ENCODE measurements at regions not wholly inside any gene's neighbourhood (a gene's known extent, or its start where the extent isn't known, plus 50 kb on each side); places are given as distances from the start of the nearest gene placed in this dataset.

DNA sequence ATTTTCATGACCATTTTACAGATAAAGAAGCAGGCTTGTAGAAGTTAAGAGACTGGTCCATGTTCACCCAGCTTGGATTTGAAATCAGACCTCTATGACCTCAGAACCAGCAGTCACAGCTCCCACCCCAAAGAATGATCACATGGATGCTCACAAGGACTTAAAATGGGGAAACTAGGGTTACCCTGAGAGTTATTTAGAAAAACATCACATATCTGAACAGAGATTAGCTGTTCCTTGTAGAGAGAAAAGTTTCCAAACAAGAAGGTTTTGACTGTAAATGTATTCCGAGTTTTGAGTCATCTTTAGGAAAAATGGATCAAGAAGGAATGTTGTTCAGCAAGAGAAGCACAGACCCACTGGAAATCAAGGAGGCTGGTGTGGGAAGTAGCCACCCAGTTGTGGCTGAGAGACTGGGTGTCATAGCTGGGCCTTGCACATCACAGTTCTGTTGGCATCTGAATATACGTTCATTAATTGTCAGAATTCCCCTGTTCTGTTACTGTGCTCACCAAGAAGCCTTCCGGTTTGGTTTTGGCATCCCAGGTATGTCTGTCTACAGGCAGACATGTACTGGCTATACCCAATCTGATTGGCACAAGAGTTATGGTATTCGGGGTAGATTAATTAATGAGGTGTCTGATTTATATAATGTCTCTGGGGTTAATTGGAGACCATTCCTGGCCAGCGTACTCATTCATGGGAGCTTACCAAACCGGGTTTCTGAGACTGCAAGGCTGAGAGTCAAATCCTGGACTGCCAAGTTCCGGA, 371.8 kb upstream of the SLC14A2 start:
- Histone ChIP-seq H3K36me3 (replicated peaks in 1 of 2; ENCODE audit: control insufficient read depth in 2 of 2, insufficient read depth in 2 of 2, low read length in 2 of 2) (no peaks in the 10 kb centered on the region), H3K4me1 (ENCODE audit: control insufficient read depth in 2 of 2, insufficient read depth in 1 of 2, low read depth in 1 of 2, low read length in 2 of 2) (peaks cover 0 to 1% of the 10 kb centered on the region in 2 donors), H3K27ac (replicated peaks; ENCODE audit: low read length) (no peak overlapping the region), H2BK12ac (ENCODE audit: low read length) (no peak overlapping the region), H4K8ac (ENCODE audit: low read depth, low read length) (no peak overlapping the region), H3K9ac (ENCODE audit: low read depth, low read length, poor library complexity) (no peak overlapping the region), H3K27me3 (ENCODE audit: control insufficient read depth in 3 of 3, insufficient read depth in 3 of 3, low read depth in 1 of 3, low read length in 3 of 3) (no peaks in the 10 kb centered on the region), H3K4ac (ENCODE audit: low read length) (no peak overlapping the region), H3K14ac (ENCODE audit: low read length) (no peak overlapping the region), H2BK5ac (ENCODE audit: low read length) (no peak overlapping the region), H2AK5ac (ENCODE audit: low read depth, low read length) (no peak overlapping the region), H4K91ac (ENCODE audit: low read depth, low read length, poor library complexity) (no peak overlapping the region), H3K23ac (ENCODE audit: low read depth, low read length, poor library complexity) (no peak overlapping the region), H3K4me2 (ENCODE audit: insufficient read depth, low read length, poor library complexity, severe bottlenecking) (no peak overlapping the region), H2AFZ (ENCODE audit: low read length) (no peak overlapping the region), H3K9me3 (replicated peaks in 1 of 2; ENCODE audit: control insufficient read depth in 2 of 2, insufficient read depth in 1 of 2, low read depth in 1 of 2, low read length in 2 of 2) (no peaks in the 10 kb centered on the region), H3K79me1 (ENCODE audit: low read depth, low read length) (no peaks in the 10 kb centered on the region), H3K18ac (ENCODE audit: low read length) (no peak overlapping the region), H2BK120ac (ENCODE audit: low read depth, low read length) (no peak overlapping the region), H3K4me3 (ENCODE audit: low read length in 2 of 2) (no peak overlapping the region), H2BK15ac (ENCODE audit: low read length) (no peak overlapping the region)
- no peak for DNase-seq (ENCODE audit: low spot score)
- WGBS, 2 donors (ENCODE audit: extremely low coverage in 2 of 2, insufficient read length in 2 of 2, insufficient replicate concordance in 1 of 2) = no CpG with 5 or more reads among the region's 7 CpGs

DNA sequence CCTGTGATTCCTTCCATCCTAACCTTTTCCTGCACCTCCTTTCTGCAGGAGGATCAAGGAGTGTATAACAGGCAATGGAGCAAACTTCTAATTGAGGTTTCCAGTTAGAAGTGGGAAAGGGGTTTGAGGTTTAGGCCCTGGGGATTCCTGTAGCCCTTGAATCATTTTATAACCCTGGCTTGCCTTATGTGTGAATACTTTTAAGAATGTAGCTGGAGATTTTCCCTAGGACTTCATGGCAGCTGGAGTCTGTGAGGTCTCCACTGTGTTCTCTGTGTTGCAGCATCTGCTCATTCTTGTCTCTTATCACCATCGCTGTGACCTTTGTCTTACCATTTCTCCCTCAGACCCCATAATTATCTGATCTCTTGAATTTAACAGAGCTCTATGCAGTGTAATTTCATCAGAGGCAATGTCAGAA, 370.2 kb upstream of the SLC14A2 start:
- Histone ChIP-seq H4K8ac (ENCODE audit: low read depth, low read length) (no peak overlapping the region), H3K27me3 (ENCODE audit: control insufficient read depth in 3 of 3, insufficient read depth in 3 of 3, low read depth in 1 of 3, low read length in 3 of 3) (no peaks in the 10 kb centered on the region), H3K4me1 (ENCODE audit: control insufficient read depth in 2 of 2, insufficient read depth in 1 of 2, low read depth in 1 of 2, low read length in 2 of 2) (peaks cover 0 to 2% of the 10 kb centered on the region in 2 donors), H3K14ac (ENCODE audit: low read length) (no peak overlapping the region), H3K4ac (ENCODE audit: low read length) (no peak overlapping the region), H4K91ac (ENCODE audit: low read depth, low read length, poor library complexity) (no peak overlapping the region), H3K23ac (ENCODE audit: low read depth, low read length, poor library complexity) (no peak overlapping the region), H3K36me3 (replicated peaks in 1 of 2; ENCODE audit: control insufficient read depth in 2 of 2, insufficient read depth in 2 of 2, low read length in 2 of 2) (no peaks in the 10 kb centered on the region), H2BK5ac (ENCODE audit: low read length) (no peak overlapping the region), H2BK12ac (ENCODE audit: low read length) (no peak overlapping the region), H3K4me3 (ENCODE audit: low read length in 2 of 2) (no peak overlapping the region), H3K27ac (replicated peaks; ENCODE audit: low read length) (no peak overlapping the region), H3K79me1 (ENCODE audit: low read depth, low read length) (no peaks in the 10 kb centered on the region), H3K18ac (ENCODE audit: low read length) (no peak overlapping the region), H3K9ac (ENCODE audit: low read depth, low read length, poor library complexity) (no peak overlapping the region), H3K4me2 (ENCODE audit: insufficient read depth, low read length, poor library complexity, severe bottlenecking) (no peak overlapping the region), H3K9me3 (replicated peaks in 1 of 2; ENCODE audit: control insufficient read depth in 2 of 2, insufficient read depth in 1 of 2, low read depth in 1 of 2, low read length in 2 of 2) (no peaks in the 10 kb centered on the region), H2BK120ac (ENCODE audit: low read depth, low read length) (no peak overlapping the region), H2BK15ac (ENCODE audit: low read length) (no peak overlapping the region), H2AFZ (ENCODE audit: low read length) (no peak overlapping the region), H2AK5ac (ENCODE audit: low read depth, low read length) (no peak overlapping the region)
- no peak for DNase-seq (ENCODE audit: low spot score)
- no CpG with 5 or more reads among the region's 1 CpG for WGBS, 2 donors (ENCODE audit: extremely low coverage in 2 of 2, insufficient read length in 2 of 2, insufficient replicate concordance in 1 of 2)

DNA sequence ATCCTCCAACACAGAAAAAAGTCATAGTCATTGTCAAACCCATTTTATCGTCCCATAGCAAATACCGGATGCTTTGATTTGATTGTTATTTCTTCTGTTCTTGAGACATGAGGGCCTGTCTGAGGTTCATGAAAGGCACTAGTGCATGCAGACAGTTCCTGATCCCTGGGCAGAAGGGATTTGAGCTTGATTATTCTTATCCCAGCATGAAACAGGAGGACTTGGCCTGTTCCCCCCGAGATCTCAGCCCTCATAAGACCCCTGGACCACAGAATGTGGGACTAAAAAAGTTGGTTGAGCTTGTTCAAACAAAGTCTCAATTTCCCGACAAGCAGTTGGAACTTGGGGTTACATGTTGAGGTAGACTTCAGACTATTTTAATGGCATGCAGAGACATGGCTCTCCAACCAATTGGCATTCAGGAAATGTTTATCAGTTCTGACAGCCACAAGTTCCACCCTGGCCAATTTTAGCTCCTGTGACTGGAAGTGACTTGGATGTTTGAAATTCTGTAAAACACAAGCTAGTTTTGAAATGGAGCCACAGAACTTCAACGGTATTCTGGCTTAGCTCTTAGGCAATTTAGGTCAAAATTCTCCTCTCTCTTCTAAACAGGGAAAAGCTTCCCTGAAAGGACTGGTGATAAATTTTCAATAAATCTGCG, 366.9 kb upstream of the SLC14A2 start:
- H3K9ac ChIP-seq (ENCODE audit: low read depth, low read length, poor library complexity) = no peak overlapping the region
- no peak overlapping the region for H2BK12ac ChIP-seq (ENCODE audit: low read length)
- H3K36me3 ChIP-seq (replicated peaks in 1 of 2; ENCODE audit: control insufficient read depth in 2 of 2, insufficient read depth in 2 of 2, low read length in 2 of 2) = no peaks in the 10 kb centered on the region
- H2BK120ac ChIP-seq (ENCODE audit: low read depth, low read length) = no peak overlapping the region
- no peak overlapping the region for H3K4me3 ChIP-seq (ENCODE audit: low read length in 2 of 2)
- no peak overlapping the region for H2BK15ac ChIP-seq (ENCODE audit: low read length)
- no peak overlapping the region for H4K8ac ChIP-seq (ENCODE audit: low read depth, low read length)
- H3K9me3 ChIP-seq (replicated peaks in 1 of 2; ENCODE audit: control insufficient read depth in 2 of 2, insufficient read depth in 1 of 2, low read depth in 1 of 2, low read length in 2 of 2) = no peaks in the 10 kb centered on the region
- no peaks in the 10 kb centered on the region for H3K27me3 ChIP-seq (ENCODE audit: control insufficient read depth in 3 of 3, insufficient read depth in 3 of 3, low read depth in 1 of 3, low read length in 3 of 3)
- no peak overlapping the region for H3K23ac ChIP-seq (ENCODE audit: low read depth, low read length, poor library complexity)
- peak overlapping the region; percentile 42 for H2AFZ ChIP-seq (ENCODE audit: low read length)
- H2AK5ac ChIP-seq (ENCODE audit: low read depth, low read length) = no peak overlapping the region
- no peak overlapping the region for H3K14ac ChIP-seq (ENCODE audit: low read length)
- H3K27ac ChIP-seq (replicated peaks; ENCODE audit: low read length) = no peak overlapping the region
- no peak overlapping the region for H2BK5ac ChIP-seq (ENCODE audit: low read length)
- H3K79me1 ChIP-seq (ENCODE audit: low read depth, low read length) = no peaks in the 10 kb centered on the region
- no peak for DNase-seq (ENCODE audit: low spot score)
- H3K4ac ChIP-seq (ENCODE audit: low read length) = no peak overlapping the region
- no peak overlapping the region for H3K18ac ChIP-seq (ENCODE audit: low read length)
- H3K4me2 ChIP-seq (ENCODE audit: insufficient read depth, low read length, poor library complexity, severe bottlenecking) = no peak overlapping the region
- H4K91ac ChIP-seq (ENCODE audit: low read depth, low read length, poor library complexity) = no peak overlapping the region
- WGBS, 2 donors (ENCODE audit: extremely low coverage in 2 of 2, insufficient read length in 2 of 2, insufficient replicate concordance in 1 of 2) = no CpG with 5 or more reads among the region's 6 CpGs
- peaks cover 0 to 2% of the 10 kb centered on the region in 2 donors for H3K4me1 ChIP-seq (ENCODE audit: control insufficient read depth in 2 of 2, insufficient read depth in 1 of 2, low read depth in 1 of 2, low read length in 2 of 2)

GRCh38 chr18:45249246-45249661, 366.0 kb upstream of the SLC14A2 start:
- no peak overlapping the region for H3K4ac ChIP-seq (ENCODE audit: low read length)
- H3K27ac ChIP-seq (replicated peaks; ENCODE audit: low read length) = no peak overlapping the region
- no peak overlapping the region for H3K4me3 ChIP-seq (ENCODE audit: low read length in 2 of 2)
- H3K23ac ChIP-seq (ENCODE audit: low read depth, low read length, poor library complexity) = no peak overlapping the region
- no peak overlapping the region for H2BK120ac ChIP-seq (ENCODE audit: low read depth, low read length)
- H4K91ac ChIP-seq (ENCODE audit: low read depth, low read length, poor library complexity) = no peak overlapping the region
- peaks cover 0 to 2% of the 10 kb centered on the region in 2 donors for H3K4me1 ChIP-seq (ENCODE audit: control insufficient read depth in 2 of 2, insufficient read depth in 1 of 2, low read depth in 1 of 2, low read length in 2 of 2)
- no peaks in the 10 kb centered on the region for H3K79me1 ChIP-seq (ENCODE audit: low read depth, low read length)
- no peak overlapping the region for H3K18ac ChIP-seq (ENCODE audit: low read length)
- no peak overlapping the region for H3K4me2 ChIP-seq (ENCODE audit: insufficient read depth, low read length, poor library complexity, severe bottlenecking)
- H4K8ac ChIP-seq (ENCODE audit: low read depth, low read length) = no peak overlapping the region
- WGBS, 2 donors (ENCODE audit: extremely low coverage in 2 of 2, insufficient read length in 2 of 2, insufficient replicate concordance in 1 of 2) = no CpG with 5 or more reads among the region's 1 CpG
- no peak overlapping the region for H2BK15ac ChIP-seq (ENCODE audit: low read length)
- H3K27me3 ChIP-seq (ENCODE audit: control insufficient read depth in 3 of 3, insufficient read depth in 3 of 3, low read depth in 1 of 3, low read length in 3 of 3) = no peaks in the 10 kb centered on the region
- H3K14ac ChIP-seq (ENCODE audit: low read length) = no peak overlapping the region
- no peak overlapping the region for H2AFZ ChIP-seq (ENCODE audit: low read length)
- H3K9ac ChIP-seq (ENCODE audit: low read depth, low read length, poor library complexity) = no peak overlapping the region
- no peak for DNase-seq (ENCODE audit: low spot score)
- no peaks in the 10 kb centered on the region for H3K9me3 ChIP-seq (replicated peaks in 1 of 2; ENCODE audit: control insufficient read depth in 2 of 2, insufficient read depth in 1 of 2, low read depth in 1 of 2, low read length in 2 of 2)
- no peaks in the 10 kb centered on the region for H3K36me3 ChIP-seq (replicated peaks in 1 of 2; ENCODE audit: control insufficient read depth in 2 of 2, insufficient read depth in 2 of 2, low read length in 2 of 2)
- no peak overlapping the region for H2BK12ac ChIP-seq (ENCODE audit: low read length)
- H2BK5ac ChIP-seq (ENCODE audit: low read length) = no peak overlapping the region
- H2AK5ac ChIP-seq (ENCODE audit: low read depth, low read length) = no peak overlapping the region
